ENCODE measurements at regions not wholly inside any gene's neighbourhood (a gene's known extent, or its start where the extent isn't known, plus 50 kb on each side); places are given as distances from the start of the nearest gene placed in this dataset.

DNA sequence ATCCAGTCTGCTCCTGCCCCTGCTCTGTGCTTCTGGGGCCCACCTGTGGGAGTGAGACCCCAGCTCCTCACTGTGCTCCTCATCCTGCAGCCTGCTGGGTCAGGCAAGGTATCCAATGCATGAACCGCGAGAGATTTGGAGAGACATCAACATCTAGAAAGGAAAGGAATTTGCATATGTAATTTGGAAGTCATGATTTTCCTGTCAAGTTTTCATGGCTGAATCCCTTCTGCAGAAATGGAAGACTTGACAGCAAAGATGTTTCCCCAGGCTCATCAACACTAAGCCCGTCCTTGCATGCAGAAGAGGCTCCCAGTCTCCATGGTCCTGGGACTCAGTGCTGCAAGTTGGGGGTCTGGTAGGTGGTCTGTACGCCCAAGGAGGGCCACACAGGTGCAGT, 176.9 kb upstream of the GRB10 start:
- TF ChIP-seq POLR2A (IDR thresholded peaks at IDR 0.05) (no peak), CTCF (IDR thresholded peaks at IDR 0.05) (no peak)
- no peak for ATAC-seq
- no peaks in the 10 kb centered on the region for H3K9me3 ChIP-seq
- 93 to 100% methylated on average over 3 to 4 of the region's 4 CpGs for WGBS, 2 donors
- H3K27me3 ChIP-seq = no peaks in the 10 kb centered on the region
- no peak for DNase-seq
- intact Hi-C loops (cut with DNase I) = no loop called here
- peaks cover 48% of the 10 kb centered on the region for H3K4me1 ChIP-seq
- H3K36me3 ChIP-seq (replicated peaks in 1 of 2; ENCODE audit: insufficient read depth in 1 of 2, low read depth in 2 of 2) = no peaks in the 10 kb centered on the region
- no peak overlapping the region for H3K27ac ChIP-seq
- H3K4me3 ChIP-seq = no peak overlapping the region

- peak overlapping the region in 3 of 4 donors; percentile 43 to 64 (median 49) for H3K27ac ChIP-seq
- TF ChIP-seq POLR2A (IDR thresholded peaks at IDR 0.05) (no peak), CTCF (IDR thresholded peaks at IDR 0.05) (no peak)
- H3K4me1 ChIP-seq = peaks cover 58% of the 10 kb centered on the region
- no peaks in the 10 kb centered on the region for H3K27me3 ChIP-seq
- H3K36me3 ChIP-seq (replicated peaks in 1 of 2; ENCODE audit: insufficient read depth in 1 of 2, low read depth in 2 of 2) = no peaks in the 10 kb centered on the region
- no peak for ATAC-seq
- H3K9me3 ChIP-seq = no peaks in the 10 kb centered on the region
- WGBS, 2 donors = 43 to 46% methylated on average over 3 of the region's 3 CpGs
- intact Hi-C loops (cut with DNase I) = no loop called here
- no peak overlapping the region for H3K4me3 ChIP-seq
- DNase-seq = no peak
Observed at GRCh38 chr7:50957855-50958254, 175.2 kb upstream of the GRB10 start.

DNA sequence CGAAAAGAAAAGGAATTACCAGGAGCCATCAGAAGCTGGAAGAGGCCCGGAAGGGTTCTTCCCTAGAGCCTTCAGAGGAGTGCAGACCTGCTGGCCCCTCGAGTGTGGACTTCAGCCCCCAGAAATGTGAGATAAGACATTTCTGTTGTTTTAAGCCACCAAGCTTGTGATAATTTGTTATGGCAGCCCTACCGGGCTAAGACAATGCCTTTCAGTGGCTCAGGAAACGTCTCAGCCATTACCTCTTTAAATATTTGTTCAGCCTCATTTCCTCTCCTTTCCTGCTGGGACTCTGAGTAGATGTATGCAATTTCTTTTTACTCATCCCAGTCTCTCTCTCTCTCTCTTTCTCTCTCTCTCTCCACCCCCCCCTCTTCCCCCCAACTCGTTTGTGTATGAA, 174.7 kb upstream of the GRB10 start:
- Histone ChIP-seq H3K9me3 (no peaks in the 10 kb centered on the region), H3K36me3 (replicated peaks in 1 of 2; ENCODE audit: insufficient read depth in 1 of 2, low read depth in 2 of 2) (no peaks in the 10 kb centered on the region), H3K4me3 (no peak overlapping the region), H3K27me3 (no peaks in the 10 kb centered on the region), H3K4me1 (peaks cover 58% of the 10 kb centered on the region), H3K27ac (peak overlapping the region in 3 of 4 donors; percentile 43 to 64 (median 49))
- DNase-seq (no peak), ATAC-seq (no peak)
- TF ChIP-seq CTCF (IDR thresholded peaks at IDR 0.05) = no peak
- no peak for TF ChIP-seq POLR2A (IDR thresholded peaks at IDR 0.05)
- WGBS, 2 donors = 42 to 48% methylated on average over 6 of the region's 6 CpGs
- intact Hi-C loops (cut with DNase I) = no loop called here

DNA sequence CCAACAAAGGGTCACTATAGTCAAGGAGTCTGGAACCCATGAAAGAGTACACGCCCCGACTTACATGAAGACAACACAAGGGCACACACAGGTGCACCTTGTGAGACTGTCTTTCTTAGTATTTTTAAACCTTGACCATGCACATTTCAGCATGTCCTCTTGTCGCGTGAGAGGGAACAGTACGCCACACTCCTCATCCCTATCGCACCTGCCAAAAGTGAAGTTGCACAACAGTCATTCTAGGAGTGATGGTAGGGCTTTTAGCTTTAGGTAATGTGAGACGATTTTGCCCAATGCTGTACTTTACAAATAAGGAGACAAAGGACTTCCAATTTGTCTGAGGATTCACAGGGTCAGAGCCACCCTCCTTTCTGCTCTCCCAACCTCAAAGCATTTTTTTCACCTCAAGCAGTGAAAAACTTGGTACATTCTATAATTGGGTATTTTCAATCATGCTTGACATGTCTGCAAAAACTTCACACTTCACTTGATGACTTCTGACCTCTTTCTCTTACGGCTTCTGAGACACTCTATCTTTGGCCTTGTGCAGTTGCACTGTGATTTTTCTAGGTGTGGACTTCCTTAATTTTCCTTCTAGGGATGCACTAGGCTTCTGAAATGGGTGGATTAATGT, 173.9 kb upstream of the GRB10 start:
- Histone ChIP-seq H3K36me3 (replicated peaks in 1 of 2; ENCODE audit: insufficient read depth in 1 of 2, low read depth in 2 of 2) (no peaks in the 10 kb centered on the region), H3K27ac (peak overlapping the region in 2 of 4 donors; percentile 43 to 49), H3K9me3 (no peaks in the 10 kb centered on the region), H3K4me3 (no peak overlapping the region), H3K4me1 (peaks cover 58% of the 10 kb centered on the region), H3K27me3 (no peaks in the 10 kb centered on the region)
- 86% methylated on average over 8 of the region's 8 CpGs for WGBS, 2 donors
- no peak for TF ChIP-seq POLR2A (IDR thresholded peaks at IDR 0.05)
- no peak for TF ChIP-seq CTCF (IDR thresholded peaks at IDR 0.05)
- ATAC-seq (no peak), DNase-seq (no peak)
- intact Hi-C loops (cut with DNase I) = no loop called here

- intact Hi-C loops (cut with DNase I) = no loop called here
- H3K27ac ChIP-seq = peak overlapping the region; percentile 77 to 91 (median 87)
- no peaks in the 10 kb centered on the region for H3K9me3 ChIP-seq
- no peaks in the 10 kb centered on the region for H3K27me3 ChIP-seq
- no peak overlapping the region for H3K4me3 ChIP-seq
- H3K36me3 ChIP-seq (replicated peaks in 1 of 2; ENCODE audit: insufficient read depth in 1 of 2, low read depth in 2 of 2) = no peaks in the 10 kb centered on the region
- WGBS, 2 donors = 84 to 89% methylated on average over 5 of the region's 5 CpGs
- ATAC-seq (no peak), DNase-seq (no peak)
- peaks cover 59% of the 10 kb centered on the region for H3K4me1 ChIP-seq
- TF ChIP-seq POLR2A (IDR thresholded peaks at IDR 0.05) (no peak), CTCF (IDR thresholded peaks at IDR 0.05) (no peak)
Observed at GRCh38 chr7:50954716-50955115, 172.0 kb upstream of the GRB10 start.

Data from body of pancreas (tissue), 4 donors.